Ectodermal cell (in vitro differentiated cells): ENCODE measurements at regions not wholly inside any gene's neighbourhood (a gene's known extent, or its start where the extent isn't known, plus 50 kb on each side); places are given as distances from the start of the nearest gene placed in this dataset.

Experiments
- H3K27ac ChIP-seq: 2 replicates; pipeline ENCODE4 v1.7.0; 2013; ENCODE audit warnings: mild to moderate bottlenecking, low read depth, low read length; ENCODE audit not compliant: insufficient read depth, poor library complexity, severe bottlenecking
- H3K27me3 ChIP-seq: 2 replicates; pipeline ENCODE4 v1.7.0; 2013; ENCODE audit warnings: mild to moderate bottlenecking, low read length; ENCODE audit not compliant: insufficient read depth, control insufficient read depth, poor library complexity, severe bottlenecking
- H3K36me3 ChIP-seq: one replicate; pipeline ENCODE4 v1.7.0; 2013; ENCODE audit warnings: low read length; ENCODE audit not compliant: control insufficient read depth, insufficient read depth
- H3K4me1 ChIP-seq: one replicate; pipeline ENCODE4 v1.7.0; 2013; ENCODE audit warnings: low read length; ENCODE audit not compliant: control insufficient read depth, insufficient read depth
- H3K4me3 ChIP-seq: 2 replicates; pipeline ENCODE4 v1.7.0; 2013; ENCODE audit warnings: low read depth, low read length, control low read depth; ENCODE audit not compliant: insufficient read depth
- H3K9me3 ChIP-seq: 2 replicates; pipeline ENCODE4 v1.7.0; 2013; ENCODE audit warnings: mild to moderate bottlenecking, low read length, moderate library complexity; ENCODE audit not compliant: control insufficient read depth
- WGBS, 2 experiments: methylation state at CpG; one replicate each; pipeline ENCODE4 v1.1.7; 2013; ENCODE audit warnings: missing lambda C conversion rate in 2 of 2; 5-methylcytosine and 5-hydroxymethylcytosine counted together

DNA sequence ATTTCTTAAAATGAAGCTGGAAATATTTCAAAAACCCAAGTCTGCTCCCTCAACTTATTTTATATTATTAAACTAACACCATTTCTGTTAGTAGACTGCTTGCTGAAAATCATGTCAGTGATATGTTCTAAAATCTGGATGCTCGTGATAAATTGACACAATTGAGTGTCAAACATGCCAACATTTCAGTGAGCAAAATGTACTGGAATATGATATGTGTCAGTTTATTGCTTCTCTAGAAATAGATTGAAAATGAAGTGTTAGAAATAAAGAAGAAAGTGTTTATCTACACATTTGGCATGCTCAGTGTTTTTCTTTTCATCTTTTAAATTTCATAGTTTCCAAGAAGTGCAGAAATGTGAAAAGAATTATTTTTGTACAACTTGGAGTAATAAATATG, 624.6 kb downstream of the SI start:
- Histone ChIP-seq H3K36me3 (no peaks in the 10 kb centered on the region), H3K4me1 (no peaks in the 10 kb centered on the region), H3K27ac (no peak overlapping the region), H3K27me3 (no peaks in the 10 kb centered on the region), H3K9me3 (no peaks in the 10 kb centered on the region), H3K4me3 (no peak overlapping the region)
- 92 to 98% methylated on average over 1 of the region's 1 CpG for WGBS, 2 experiments

DNA sequence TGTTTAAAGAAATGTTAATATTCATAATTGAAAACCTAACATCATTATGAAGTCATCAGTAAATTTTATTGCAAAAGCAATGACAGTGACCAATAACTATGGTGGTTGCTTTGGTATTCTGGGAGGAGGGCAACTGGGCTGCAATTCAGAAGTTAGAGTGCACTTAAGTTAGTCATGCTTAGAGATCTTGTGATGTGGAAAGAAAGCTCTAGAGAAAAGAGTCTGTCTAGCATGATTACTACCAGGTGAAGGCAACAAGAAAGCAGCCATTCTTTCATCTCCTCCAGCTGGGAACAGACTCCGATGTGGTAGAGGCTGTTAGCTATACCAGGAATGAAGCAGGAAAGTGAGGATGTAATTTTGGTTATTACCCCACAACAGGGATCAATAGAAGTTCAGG, 625.6 kb downstream of the SI start:
- Histone ChIP-seq H3K27me3 (no peaks in the 10 kb centered on the region), H3K27ac (no peak overlapping the region), H3K9me3 (no peaks in the 10 kb centered on the region), H3K4me1 (no peaks in the 10 kb centered on the region), H3K4me3 (no peak overlapping the region), H3K36me3 (no peaks in the 10 kb centered on the region)
- 83 to 89% methylated on average over 1 of the region's 1 CpG for WGBS, 2 experiments

- no peak overlapping the region for H3K4me3 ChIP-seq
- no peaks in the 10 kb centered on the region for H3K4me1 ChIP-seq
- H3K9me3 ChIP-seq = no peaks in the 10 kb centered on the region
- H3K27ac ChIP-seq = no peak overlapping the region
- no peaks in the 10 kb centered on the region for H3K36me3 ChIP-seq
- H3K27me3 ChIP-seq = no peaks in the 10 kb centered on the region
- 85 to 88% methylated on average over 5 of the region's 5 CpGs for WGBS, 2 experiments
These were observed 627.0 kb downstream of the SI start for GRCh38 chr3:164451072-164451910.

- H3K36me3 ChIP-seq = no peaks in the 10 kb centered on the region
- no peaks in the 10 kb centered on the region for H3K4me1 ChIP-seq
- no peak overlapping the region for H3K4me3 ChIP-seq
- H3K27ac ChIP-seq = no peak overlapping the region
- 83 to 92% methylated on average over 4 of the region's 4 CpGs for WGBS, 2 experiments
- H3K27me3 ChIP-seq = no peaks in the 10 kb centered on the region
- no peaks in the 10 kb centered on the region for H3K9me3 ChIP-seq
These were observed 627.9 kb downstream of the SI start for GRCh38 chr3:164450276-164450905.

DNA sequence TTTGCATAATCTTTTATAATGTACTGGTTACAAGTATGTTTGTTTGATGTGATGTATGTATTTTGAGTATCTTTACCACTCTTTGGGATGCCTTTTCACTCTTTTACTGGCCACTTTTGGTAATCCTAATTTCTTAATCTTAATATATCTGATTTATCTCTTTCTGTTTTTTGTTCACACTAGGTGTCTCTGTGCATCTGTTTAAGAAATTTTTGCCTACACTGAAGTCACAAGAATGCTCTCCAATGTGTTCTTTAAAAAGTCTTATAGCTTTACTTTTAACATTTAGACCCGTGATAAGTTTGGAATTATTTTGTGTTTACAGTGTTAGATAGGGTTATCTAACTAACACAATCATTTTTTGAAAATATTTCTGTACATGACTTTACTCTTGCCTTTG, 659.1 kb downstream of the SI start:
- Histone ChIP-seq H3K9me3 (no peaks in the 10 kb centered on the region), H3K4me3 (no peak overlapping the region), H3K27ac (no peak overlapping the region), H3K36me3 (no peaks in the 10 kb centered on the region), H3K27me3 (no peaks in the 10 kb centered on the region), H3K4me1 (no peaks in the 10 kb centered on the region)
- WGBS, 2 experiments = no CpG with 5 or more reads among the region's 1 CpG

DNA sequence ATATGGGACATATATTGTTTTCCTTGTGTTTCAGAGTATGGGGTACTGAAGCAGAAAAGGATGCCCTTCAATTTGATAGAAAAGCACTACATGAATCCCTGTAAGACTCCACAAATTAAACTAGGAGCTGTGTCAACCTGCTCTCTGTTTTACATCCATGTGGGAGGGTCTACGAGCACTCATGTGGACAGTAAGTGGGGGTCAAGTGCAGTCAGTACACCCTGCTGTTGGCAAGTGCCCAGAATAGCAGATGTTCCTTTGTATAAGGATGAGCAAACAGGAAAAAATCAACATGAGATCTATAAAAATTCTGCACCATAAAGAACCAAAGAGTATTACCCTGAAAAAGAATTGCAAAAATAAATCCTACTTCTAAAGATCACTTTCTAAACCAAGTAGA, 659.9 kb downstream of the SI start:
- 71 to 78% methylated on average over 1 of the region's 1 CpG for WGBS, 2 experiments
- Histone ChIP-seq H3K36me3 (no peaks in the 10 kb centered on the region), H3K9me3 (no peaks in the 10 kb centered on the region), H3K27ac (no peak overlapping the region), H3K4me1 (no peaks in the 10 kb centered on the region), H3K4me3 (no peak overlapping the region), H3K27me3 (no peaks in the 10 kb centered on the region)

GRCh38 chr3:164417955-164418354, 660.3 kb downstream of the SI start:
- Histone ChIP-seq H3K27me3 (no peaks in the 10 kb centered on the region), H3K36me3 (no peaks in the 10 kb centered on the region), H3K27ac (no peak overlapping the region), H3K4me1 (no peaks in the 10 kb centered on the region), H3K4me3 (no peak overlapping the region), H3K9me3 (no peaks in the 10 kb centered on the region)

DNA sequence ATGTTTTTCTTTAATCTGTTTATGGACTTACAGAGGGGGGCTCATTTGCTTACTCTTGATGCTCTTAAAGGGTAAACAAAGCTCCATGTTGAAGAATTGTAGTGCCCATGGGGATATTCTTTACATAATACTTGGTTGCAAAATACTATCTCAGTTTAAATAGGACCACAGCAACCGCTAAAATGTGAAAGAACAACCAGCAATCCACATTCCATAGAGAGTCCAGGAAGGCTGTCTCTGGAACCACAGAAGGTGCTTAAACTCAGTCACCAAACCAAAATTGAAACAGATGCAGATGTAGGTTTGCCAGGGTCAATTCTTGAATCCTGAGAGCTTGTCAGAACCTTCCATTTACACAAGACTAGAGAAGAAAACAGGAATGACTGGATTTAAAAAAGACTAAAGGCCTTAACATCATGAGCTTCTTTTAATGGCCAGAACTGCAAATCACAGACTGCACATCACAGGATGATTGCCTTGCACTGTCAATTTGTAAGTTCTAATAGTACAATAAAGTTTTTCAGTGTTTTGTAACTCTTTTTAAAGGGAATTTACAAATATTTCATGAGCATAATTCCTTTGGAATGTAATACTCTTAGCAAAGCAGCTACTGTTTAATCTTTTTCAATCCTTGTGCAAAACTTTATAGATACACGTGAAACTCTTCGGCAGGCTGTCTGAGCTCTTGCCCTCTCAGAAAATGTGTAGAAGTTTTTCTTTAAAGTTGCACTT, 661.6 kb downstream of the SI start:
- Histone ChIP-seq H3K4me1 (no peaks in the 10 kb centered on the region), H3K4me3 (no peak overlapping the region), H3K36me3 (no peaks in the 10 kb centered on the region), H3K9me3 (no peaks in the 10 kb centered on the region), H3K27ac (no peak overlapping the region), H3K27me3 (no peaks in the 10 kb centered on the region)
- 95 to 100% methylated on average over 1 to 3 of the region's 3 CpGs for WGBS, 2 experiments

GRCh38 chr3:164408326-164408725, 670.0 kb downstream of the SI start:
- Histone ChIP-seq H3K36me3 (no peaks in the 10 kb centered on the region), H3K9me3 (no peaks in the 10 kb centered on the region), H3K27ac (no peak overlapping the region), H3K4me3 (no peak overlapping the region), H3K4me1 (no peaks in the 10 kb centered on the region), H3K27me3 (no peaks in the 10 kb centered on the region)
- WGBS, 2 experiments = 95 to 100% methylated on average over 1 of the region's 1 CpG

- Histone ChIP-seq H3K4me3 (no peak overlapping the region), H3K4me1 (no peaks in the 10 kb centered on the region), H3K27ac (no peak overlapping the region), H3K36me3 (no peaks in the 10 kb centered on the region), H3K27me3 (no peaks in the 10 kb centered on the region), H3K9me3 (no peaks in the 10 kb centered on the region)
- 91 to 96% methylated on average over 3 of the region's 3 CpGs for WGBS, 2 experiments
These were observed 671.2 kb downstream of the SI start for GRCh38 chr3:164407111-164407510.
